ENCODE measurements at regions not wholly inside any gene's neighbourhood (a gene's known extent, or its start where the extent isn't known, plus 50 kb on each side); places are given as distances from the start of the nearest gene placed in this dataset.

DNA sequence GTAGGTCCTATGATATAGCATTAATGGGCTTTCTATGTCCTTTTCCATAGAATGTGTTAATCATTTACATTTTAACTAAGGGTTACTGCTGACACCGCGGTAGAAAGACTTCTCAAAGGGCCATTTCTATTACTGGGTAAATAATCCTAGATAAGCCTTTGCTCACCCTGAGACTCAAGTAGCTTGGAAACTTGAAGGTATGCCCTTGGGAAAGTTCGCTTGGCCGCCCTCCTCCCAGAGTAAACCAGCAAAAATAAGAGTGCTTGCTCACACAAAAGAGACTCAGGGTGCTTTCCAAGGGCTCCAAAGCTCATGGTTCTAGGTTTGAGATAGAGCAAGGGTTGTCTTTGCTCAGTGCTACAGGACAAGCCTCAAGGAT is 85.8 kb upstream of the TMPRSS2 start:
- intact Hi-C loops (cut with micrococcal nuclease), result no loop called here
- H3K4me1 ChIP-seq (ENCODE audit: control insufficient read depth in 2 of 2, insufficient read depth in 2 of 2, low read length in 2 of 2), result no peaks in the 10 kb centered on the region
- H3K4me3 ChIP-seq (ENCODE audit: control extremely low read depth in 1 of 5, extremely low read depth in 1 of 5, insufficient read depth in 1 of 5, low read depth in 2 of 5, low read length in 4 of 5), result no peak overlapping the region
- Mint-ChIP-seq H3K27me3 (peaks cover 27% of the 10 kb centered on the region), H3K27ac (no peak overlapping the region), H3K9me3 (ENCODE audit: insufficient read depth) (no peaks in the 10 kb centered on the region), H3K4me1 (no peaks in the 10 kb centered on the region), H3K4me3 (no peak overlapping the region)
- no peak overlapping the region for H2AFZ ChIP-seq (ENCODE audit: insufficient read depth, low read depth, low read length, poor library complexity, severe bottlenecking)
- 80% methylated on average over 2 of the region's 4 CpGs for WGBS (ENCODE audit: insufficient coverage)
- peaks cover 0 to 6% (median 0%) of the 10 kb centered on the region in 3 donors for H3K9me3 ChIP-seq (ENCODE audit: control extremely low read depth in 1 of 3, control insufficient read depth in 2 of 3, insufficient read depth in 1 of 3, low read length in 2 of 3)
- H3K27me3 ChIP-seq (replicated peaks in 1 of 4; ENCODE audit: control extremely low read depth in 1 of 4, control insufficient read depth in 3 of 4, insufficient read depth in 4 of 4, low read length in 3 of 4), result no peaks in the 10 kb centered on the region
- CTCF ChIA-PET, result no interaction called here
- POLR2A ChIA-PET, result no interaction called here
- no peaks in the 10 kb centered on the region for H3K36me3 ChIP-seq (replicated peaks in 1 of 2; ENCODE audit: control extremely low read depth in 1 of 2, control insufficient read depth in 1 of 2, extremely low read depth in 1 of 2, insufficient read depth in 2 of 2, low read length in 1 of 2)
- no peak overlapping the region for H3K4me2 ChIP-seq (replicated peaks; ENCODE audit: low read depth, low read length, poor library complexity, severe bottlenecking)
- DNase-seq (no peak), ATAC-seq (ENCODE audit: low read depth) (no peak)
- TF ChIP-seq EZH2 (IDR thresholded peaks at IDR 0.05; ENCODE audit: borderline replicate concordance, insufficient read depth, low read depth, low read length, poor library complexity, severe bottlenecking), result no peak
- H3K27ac ChIP-seq (ENCODE audit: low read length in 2 of 2), result no peak overlapping the region
- no peaks in the 10 kb centered on the region for H4K20me1 ChIP-seq (ENCODE audit: control insufficient read depth, insufficient read depth, low read length, poor library complexity, severe bottlenecking)
- H3K79me2 ChIP-seq (ENCODE audit: control insufficient read depth, insufficient read depth, low read length), result no peaks in the 10 kb centered on the region
- H3K9ac ChIP-seq (ENCODE audit: low read length), result no peak overlapping the region

DNA sequence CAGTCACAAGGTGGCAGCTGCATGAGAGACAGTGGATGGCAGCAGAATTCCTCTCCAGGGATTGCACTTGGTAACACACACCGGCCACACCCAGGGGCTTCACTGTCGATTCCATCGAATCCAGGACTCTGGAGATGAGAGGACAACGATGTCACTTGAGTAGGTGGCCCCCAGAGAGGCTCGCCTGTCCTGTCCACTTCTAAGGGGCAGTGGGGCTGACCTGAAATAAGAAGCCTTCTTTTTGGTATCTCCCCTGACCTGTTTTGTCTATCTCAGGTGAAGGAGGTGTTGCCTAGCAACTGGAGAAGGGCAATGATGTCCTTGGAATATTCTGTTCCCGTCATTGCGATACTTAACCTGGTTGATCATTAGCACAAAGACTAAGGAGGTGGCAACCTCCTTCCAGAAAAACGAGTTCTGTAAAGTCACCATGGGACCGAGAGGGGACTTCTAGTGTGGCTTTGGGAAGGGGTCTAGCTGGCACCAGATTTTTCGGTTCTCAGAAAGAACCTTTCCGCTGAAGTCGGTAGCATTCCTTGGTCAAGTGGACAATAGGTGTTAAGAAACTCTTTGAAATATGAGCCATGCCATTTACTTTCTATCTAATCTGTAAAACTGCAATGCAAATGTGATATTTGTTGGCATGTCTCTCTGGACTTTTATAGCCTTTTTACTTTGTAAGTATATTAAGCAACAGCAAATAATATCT is 85.2 kb upstream of the TMPRSS2 start:
- no peak for DNase-seq

More for the DNA sequence above, 85.2 kb upstream of the TMPRSS2 start:
- Histone ChIP-seq H3K79me2 (ENCODE audit: control insufficient read depth, insufficient read depth, low read length) (no peaks in the 10 kb centered on the region), H3K4me1 (ENCODE audit: control insufficient read depth in 2 of 2, insufficient read depth in 2 of 2, low read length in 2 of 2) (no peaks in the 10 kb centered on the region), H3K36me3 (replicated peaks in 1 of 2; ENCODE audit: control extremely low read depth in 1 of 2, control insufficient read depth in 1 of 2, extremely low read depth in 1 of 2, insufficient read depth in 2 of 2, low read length in 1 of 2) (no peaks in the 10 kb centered on the region), H3K27me3 (replicated peaks in 1 of 4; ENCODE audit: control extremely low read depth in 1 of 4, control insufficient read depth in 3 of 4, insufficient read depth in 4 of 4, low read length in 3 of 4) (no peaks in the 10 kb centered on the region), H3K9me3 (ENCODE audit: control extremely low read depth in 1 of 3, control insufficient read depth in 2 of 3, insufficient read depth in 1 of 3, low read length in 2 of 3) (peaks cover 0 to 6% (median 0%) of the 10 kb centered on the region in 3 donors), H4K20me1 (ENCODE audit: control insufficient read depth, insufficient read depth, low read length, poor library complexity, severe bottlenecking) (no peaks in the 10 kb centered on the region), H3K4me2 (replicated peaks; ENCODE audit: low read depth, low read length, poor library complexity, severe bottlenecking) (no peak overlapping the region), H3K27ac (ENCODE audit: low read length in 2 of 2) (no peak overlapping the region), H2AFZ (ENCODE audit: insufficient read depth, low read depth, low read length, poor library complexity, severe bottlenecking) (no peak overlapping the region), H3K4me3 (ENCODE audit: control extremely low read depth in 1 of 5, extremely low read depth in 1 of 5, insufficient read depth in 1 of 5, low read depth in 2 of 5, low read length in 4 of 5) (no peak overlapping the region), H3K9ac (ENCODE audit: low read length) (no peak overlapping the region)
- ChIA-PET CTCF (no interaction called here), POLR2A (no interaction called here)
- Mint-ChIP-seq H3K27me3 (peaks cover 27% of the 10 kb centered on the region), H3K9me3 (ENCODE audit: insufficient read depth) (no peaks in the 10 kb centered on the region), H3K4me1 (no peaks in the 10 kb centered on the region), H3K4me3 (no peak overlapping the region), H3K27ac (no peak overlapping the region)
- no peak for ATAC-seq (ENCODE audit: low read depth)
- intact Hi-C loops (cut with micrococcal nuclease), result no loop called here
- 89% methylated on average over 10 of the region's 12 CpGs for WGBS (ENCODE audit: insufficient coverage)
- TF ChIP-seq, protein P1, sequence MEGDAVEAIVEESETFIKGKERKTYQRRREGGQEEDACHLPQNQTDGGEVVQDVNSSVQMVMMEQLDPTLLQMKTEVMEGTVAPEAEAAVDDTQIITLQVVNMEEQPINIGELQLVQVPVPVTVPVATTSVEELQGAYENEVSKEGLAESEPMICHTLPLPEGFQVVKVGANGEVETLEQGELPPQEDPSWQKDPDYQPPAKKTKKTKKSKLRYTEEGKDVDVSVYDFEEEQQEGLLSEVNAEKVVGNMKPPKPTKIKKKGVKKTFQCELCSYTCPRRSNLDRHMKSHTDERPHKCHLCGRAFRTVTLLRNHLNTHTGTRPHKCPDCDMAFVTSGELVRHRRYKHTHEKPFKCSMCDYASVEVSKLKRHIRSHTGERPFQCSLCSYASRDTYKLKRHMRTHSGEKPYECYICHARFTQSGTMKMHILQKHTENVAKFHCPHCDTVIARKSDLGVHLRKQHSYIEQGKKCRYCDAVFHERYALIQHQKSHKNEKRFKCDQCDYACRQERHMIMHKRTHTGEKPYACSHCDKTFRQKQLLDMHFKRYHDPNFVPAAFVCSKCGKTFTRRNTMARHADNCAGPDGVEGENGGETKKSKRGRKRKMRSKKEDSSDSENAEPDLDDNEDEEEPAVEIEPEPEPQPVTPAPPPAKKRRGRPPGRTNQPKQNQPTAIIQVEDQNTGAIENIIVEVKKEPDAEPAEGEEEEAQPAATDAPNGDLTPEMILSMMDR (IDR thresholded peaks at IDR 0.05), result no peak
- TF ChIP-seq EZH2 (IDR thresholded peaks at IDR 0.05; ENCODE audit: borderline replicate concordance, insufficient read depth, low read depth, low read length, poor library complexity, severe bottlenecking), result no peak
